ENCODE measurements at regions not wholly inside any gene's neighbourhood (a gene's known extent, or its start where the extent isn't known, plus 50 kb on each side); places are given as distances from the start of the nearest gene placed in this dataset.

- no peak for TF ChIP-seq MAX (IDR thresholded peaks at IDR 0.05; ENCODE audit: low read depth, low read length)
- no peak for TF ChIP-seq IKZF1 (conservative IDR thresholded peaks at IDR 0.05)
- TF ChIP-seq PKNOX1 (IDR thresholded peaks at IDR 0.05), result no peak
- TF ChIP-seq SMAD1 (IDR thresholded peaks at IDR 0.05; ENCODE audit: low read depth, partially characterized antibody), result no peak
- TF ChIP-seq POLR2A (IDR thresholded peaks at IDR 0.05; ENCODE audit: low read depth, low read length), result no peak
- no peak for TF ChIP-seq CTCF (IDR thresholded peaks at IDR 0.05 in 2 of 3, conservative IDR thresholded peaks at IDR 0.05 in 1 of 3; ENCODE audit: control insufficient read depth in 2 of 3, extremely low read depth in 1 of 3, insufficient read depth in 1 of 3, low read depth in 3 of 3, low read length in 3 of 3)
- TF ChIP-seq POLR2AphosphoS5 (IDR thresholded peaks at IDR 0.05; ENCODE audit: low read length), result no peak
- no peak for TF ChIP-seq SIX5 (IDR thresholded peaks at IDR 0.05; ENCODE audit: low read depth, low read length, severe bottlenecking)
- TF ChIP-seq REST (IDR thresholded peaks at IDR 0.05; ENCODE audit: low read depth, low read length), result no peak
- TF ChIP-seq CBX3 (IDR thresholded peaks at IDR 0.05; ENCODE audit: borderline replicate concordance, low read depth), result no peak
- no peak for TF ChIP-seq BMI1 (IDR thresholded peaks at IDR 0.05; ENCODE audit: borderline replicate concordance)
These were observed 62.7 kb downstream of the ZFP36L2 start for GRCh38 chr2:43163584-43164270.
